ENCODE measurements at regions not wholly inside any gene's neighbourhood (a gene's known extent, or its start where the extent isn't known, plus 50 kb on each side); places are given as distances from the start of the nearest gene placed in this dataset.

DNA sequence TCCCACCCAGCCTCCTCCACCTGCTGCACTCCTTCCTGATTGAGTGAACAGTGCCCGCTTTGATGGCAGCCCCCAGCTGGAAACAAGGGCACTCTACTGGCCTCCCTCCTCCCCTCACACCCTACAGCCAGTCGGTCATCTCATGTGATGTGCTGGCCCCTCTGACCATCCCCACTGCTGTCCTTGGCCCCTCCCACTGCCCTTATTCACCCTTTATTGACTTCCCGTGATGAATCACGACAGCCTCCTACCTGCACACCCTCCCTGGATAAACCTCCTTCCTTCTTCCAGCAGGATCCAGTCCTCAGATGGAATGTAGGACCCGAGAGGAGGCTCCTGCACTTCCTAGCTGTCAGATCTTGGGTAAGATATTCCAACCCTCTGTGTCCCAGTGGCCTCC is 186.5 kb upstream of the SH3BP4 start:
- TF ChIP-seq CTCF (IDR thresholded peaks at IDR 0.05) = no peak
- no peak for TF ChIP-seq POLR2A (IDR thresholded peaks at IDR 0.05)
